SK-N-SH (cell line): ENCODE measurements at regions not wholly inside any gene's neighbourhood (a gene's known extent, or its start where the extent isn't known, plus 50 kb on each side); places are given as distances from the start of the nearest gene placed in this dataset.

Experiments used
- CTCF ChIA-PET: fragments of 300-600, 350-600 bp; formaldehyde crosslinking; extraction: SDS; loops from one replicate; lab custom pipeline; 2021; lab: Yijun Ruan, JAX
- POLR2A ChIA-PET: fragments of 350-600 bp; sonication (Branson Sonifier 250); formaldehyde crosslinking; extraction: SDS; loops from one replicate; lab custom pipeline; 2020; ENCODE audit warnings: antibody characterized with exemption, inconsistent platforms; lab: Yijun Ruan, JAX
- DNase-seq: peaks from one replicate; pipeline ENCODE4 v3.0.0; 2012
- H2AFZ ChIP-seq: fragments of 200-600 bp; sonication (generic); 2 replicates; pipeline ENCODE4 v1.8.1; 2016; ENCODE audit warnings: antibody characterized with exemption, mild to moderate bottlenecking, low read depth
- H3F3A ChIP-seq: fragments of 200-600 bp; sonication (generic); replicated peaks from 2 replicates; pipeline ENCODE3; 2016; ENCODE audit warnings: antibody characterized with exemption, mild to moderate bottlenecking; ENCODE audit not compliant: insufficient read depth
- H3K27ac ChIP-seq, 2 experiments: fragments of 200-500 bp in 1 of 2; fragments of 200-600 bp in 1 of 2; sonication (Bioruptor generic) in 1 of 2; sonication (generic), shearing (Covaris generic) in 1 of 2; 2 replicates each; pipeline versions ENCODE4 v1.5.1 to v1.6.1; 2014 to 2016; ENCODE audit warnings: low read depth in 2 of 2, inconsistent platforms in 1 of 2, low read length in 1 of 2, mild to moderate bottlenecking in 1 of 2, mixed read lengths in 1 of 2
- H3K27me3 ChIP-seq: fragments of 200-600 bp; sonication (generic), shearing (Covaris generic); 2 replicates; pipeline ENCODE4 v1.6.1; 2016; ENCODE audit warnings: mixed run types; ENCODE audit not compliant: insufficient read depth
- H3K36me3 ChIP-seq, 2 experiments: fragments of 200-500 bp in 1 of 2; fragments of 200-600 bp in 1 of 2; sonication (Bioruptor generic) in 1 of 2; sonication (generic) in 1 of 2; replicated peaks in 1 of 2; 2 replicates each; pipeline versions ENCODE3 to v1.5.1; 2014 to 2016; ENCODE audit warnings: low read length in 1 of 2, mild to moderate bottlenecking in 1 of 2; ENCODE audit not compliant: insufficient read depth in 2 of 2, control insufficient read depth in 1 of 2
- H3K4me1 ChIP-seq, 2 experiments: fragments of 200-500 bp in 1 of 2; fragments of 200-600 bp in 1 of 2; sonication (Bioruptor generic) in 1 of 2; sonication (generic), shearing (Covaris generic) in 1 of 2; 2 replicates each; pipeline versions ENCODE4 v1.5.1 to v1.6.1; 2014 to 2016; ENCODE audit warnings: low read depth in 1 of 2, low read length in 1 of 2, mixed run types in 1 of 2; ENCODE audit not compliant: insufficient read depth in 2 of 2, control insufficient read depth in 1 of 2
- H3K4me2 ChIP-seq: fragments of 200-600 bp; sonication (generic), shearing (Covaris generic); 2 replicates; pipeline ENCODE4 v1.6.1; 2017; ENCODE audit warnings: mixed run types
- H3K4me3 ChIP-seq, 2 experiments: fragments of 200-500 bp in 1 of 2; fragments of 200-600 bp in 1 of 2; sonication (Bioruptor generic) in 1 of 2; sonication (generic), shearing (Covaris generic) in 1 of 2; 2 replicates each; pipeline versions ENCODE4 v1.5.1 to v1.8.1; 2014 to 2016; ENCODE audit warnings: low read depth in 2 of 2, inconsistent platforms in 1 of 2, low read length in 1 of 2, mild to moderate bottlenecking in 1 of 2, mixed read lengths in 1 of 2, moderate library complexity in 1 of 2
- H3K79me2 ChIP-seq: fragments of 200-600 bp; sonication (generic); 2 replicates; pipeline ENCODE4 v1.8.1; 2017; ENCODE audit warnings: mild to moderate bottlenecking; ENCODE audit not compliant: insufficient read depth
- H3K9ac ChIP-seq: fragments of 200-600 bp; sonication (generic); 2 replicates; pipeline ENCODE4 v1.6.1; 2017; ENCODE audit warnings: mixed run types
- H3K9me2 ChIP-seq: fragments of 200-600 bp; sonication (generic); 2 replicates; pipeline ENCODE4 v1.6.1; 2017; ENCODE audit warnings: mixed run types
- H3K9me3 ChIP-seq: fragments of 200-600 bp; sonication (generic); 2 replicates; pipeline ENCODE4 v1.6.1; 2017; ENCODE audit warnings: mixed run types, mild to moderate bottlenecking, moderate library complexity
- H4K20me1 ChIP-seq: fragments of 200-600 bp; sonication (generic); 2 replicates; pipeline ENCODE4 v1.6.1; 2017; ENCODE audit warnings: mild to moderate bottlenecking, mixed run types; ENCODE audit not compliant: insufficient read depth
- CTCF ChIP-seq: fragments of 200-600 bp; sonication (generic); IDR thresholded peaks from 2 replicates; pipeline ENCODE4 v1.6.1; 2017; ENCODE audit warnings: antibody characterized with exemption, mild to moderate bottlenecking, moderate library complexity
- EP300 ChIP-seq, 2 experiments: IDR thresholded peaks; 2 replicates each; pipeline versions ENCODE4 v1.4.0 to v1.6.1; 2012; ENCODE audit warnings: borderline replicate concordance in 1 of 2, low read depth in 1 of 2, low read length in 1 of 2
- FOXJ3 ChIP-seq: sonication (generic); formaldehyde crosslinking; IDR thresholded peaks from 2 replicates; pipeline ENCODE4 v1.5.1; 2020; ENCODE audit warnings: mild to moderate bottlenecking, missing genetic modification reagents
- IRF3 ChIP-seq: fragments of 150-350 bp; IDR thresholded peaks from 2 replicates; pipeline ENCODE4 v1.6.1; 2016; ENCODE audit warnings: mild to moderate bottlenecking, low read depth, low read length
- JUND ChIP-seq: IDR thresholded peaks from 2 replicates; pipeline ENCODE4 v1.4.0; 2012
- MEF2A ChIP-seq: IDR thresholded peaks from 2 replicates; pipeline ENCODE4 v1.4.0; 2012; ENCODE audit warnings: low read depth, borderline replicate concordance
- PBX3 ChIP-seq: IDR thresholded peaks from 2 replicates; pipeline ENCODE4; 2012
- RCOR1 ChIP-seq: fragments of 150-350 bp; IDR thresholded peaks from 2 replicates; pipeline ENCODE4 v1.6.1; 2017; ENCODE audit warnings: antibody characterized with exemption, low read length
- REST ChIP-seq: IDR thresholded peaks from 2 replicates; pipeline ENCODE4 v1.6.1; 2012; ENCODE audit warnings: mild to moderate bottlenecking, low read depth, low read length, moderate library complexity
- RFX5 ChIP-seq: IDR thresholded peaks from 2 replicates; pipeline ENCODE4 v1.6.1; 2012; ENCODE audit warnings: mild to moderate bottlenecking, improper control_type of control experiment, low read length
- SIN3A ChIP-seq: IDR thresholded peaks from 2 replicates; pipeline ENCODE4 v1.6.1; 2012; ENCODE audit warnings: low read depth, mild to moderate bottlenecking, low read length, moderate library complexity, borderline replicate concordance
- SMC3 ChIP-seq: IDR thresholded peaks from 2 replicates; pipeline ENCODE4 v1.6.1; 2012; ENCODE audit warnings: low read depth, low read length, improper control_type of control experiment
- TCF12 ChIP-seq: IDR thresholded peaks from 2 replicates; pipeline ENCODE4 v1.4.0; 2012
- USF1 ChIP-seq: IDR thresholded peaks from 2 replicates; pipeline ENCODE4 v1.4.0; 2012; ENCODE audit warnings: low read depth, borderline replicate concordance
- ZBTB33 ChIP-seq: IDR thresholded peaks from 2 replicates; pipeline ENCODE4 v1.4.0; 2012; ENCODE audit warnings: low read depth, borderline replicate concordance
- WGBS: methylation state at CpG from one replicate; pipeline ENCODE4 v1.1.6; 2017; ENCODE audit warnings: low lambda C conversion rate; 5-methylcytosine and 5-hydroxymethylcytosine counted together

GRCh38 chr15:75136758-75137157 lies 64.9 kb upstream of the C15orf39 start:
- WGBS = 56% methylated on average over 2 of the region's 2 CpGs
- no peak for DNase-seq
- Histone ChIP-seq H4K20me1 (no peaks in the 10 kb centered on the region), H3K4me1 (no peaks in the 10 kb centered on the region), H2AFZ (no peak overlapping the region), H3K36me3 (no peaks in the 10 kb centered on the region), H3K27ac (no peak overlapping the region), H3K79me2 (no peaks in the 10 kb centered on the region), H3F3A (no peaks in the 10 kb centered on the region), H3K4me3 (no peak overlapping the region), H3K4me2 (no peak overlapping the region), H3K9ac (no peak overlapping the region), H3K9me2 (no peaks in the 10 kb centered on the region), H3K9me3 (no peaks in the 10 kb centered on the region), H3K27me3 (no peaks in the 10 kb centered on the region; the same call in 1 of the 2 replicates)
- POLR2A ChIA-PET = no interaction called here
- TF ChIP-seq RFX5 = no peak
- no peak for TF ChIP-seq RCOR1
- TF ChIP-seq SMC3 = no peak
- no peak for TF ChIP-seq REST
- no peak for TF ChIP-seq USF1
- no peak for TF ChIP-seq TCF12
- no peak for TF ChIP-seq ZBTB33
- no peak for TF ChIP-seq EP300 (IDR thresholded peaks at IDR 0.05; ENCODE audit: borderline replicate concordance in 1 of 2, low read depth in 1 of 2, low read length in 1 of 2)
- no peak for TF ChIP-seq PBX3
- TF ChIP-seq IRF3 = no peak
- no peak for TF ChIP-seq CTCF
- TF ChIP-seq FOXJ3 (CRISPR knock-in tag) = no peak
- TF ChIP-seq MEF2A = no peak
- TF ChIP-seq JUND = no peak
- TF ChIP-seq SIN3A = no peak
- CTCF ChIA-PET = no interaction called here
